BE2C (cell line): ENCODE measurements at regions not wholly inside any gene's neighbourhood (a gene's known extent, or its start where the extent isn't known, plus 50 kb on each side); places are given as distances from the start of the nearest gene placed in this dataset.
"Not testable (repeated sequence)": the region's sequence is repeated elsewhere in the genome, so short reads cannot be mapped to it uniquely, and the experiment has no call there.

Experiments used
- DNase-seq: peaks from one replicate; pipeline ENCODE4 v3.0.0-alpha.2; 2020
- H3K27me3 ChIP-seq: fragments of 250-450 bp; sonication (Bioruptor Pico); 2 replicates; pipeline ENCODE4 v1.5.1; 2020; ENCODE audit warnings: mild to moderate bottlenecking
- H3K36me3 ChIP-seq: fragments of 250-450 bp; sonication (Bioruptor Pico); 2 replicates; pipeline ENCODE4 v1.5.1; 2020; ENCODE audit warnings: mild to moderate bottlenecking
- H3K4me1 ChIP-seq: fragments of 250-450 bp; sonication (Bioruptor Pico); 2 replicates; pipeline ENCODE4 v1.5.1; 2020
- H3K4me3 ChIP-seq: 2 replicates; pipeline ENCODE4 v1.5.1; 2011; ENCODE audit warnings: low read depth, low read length
- H3K9me3 ChIP-seq: fragments of 250-450 bp; sonication (Bioruptor Pico); 2 replicates; pipeline ENCODE4 v1.5.1; 2020
- TF ChIP-seq, protein P1 (sequence below): IDR thresholded peaks from 2 replicates; pipeline ENCODE4 v1.5.1; 2012; ENCODE audit warnings: mild to moderate bottlenecking, low read depth, low read length

- no peak for DNase-seq
- no peak overlapping the region for H3K4me3 ChIP-seq
- H3K36me3 ChIP-seq = no peaks in the 10 kb centered on the region
- no peaks in the 10 kb centered on the region for H3K4me1 ChIP-seq
- TF ChIP-seq, protein P1, sequence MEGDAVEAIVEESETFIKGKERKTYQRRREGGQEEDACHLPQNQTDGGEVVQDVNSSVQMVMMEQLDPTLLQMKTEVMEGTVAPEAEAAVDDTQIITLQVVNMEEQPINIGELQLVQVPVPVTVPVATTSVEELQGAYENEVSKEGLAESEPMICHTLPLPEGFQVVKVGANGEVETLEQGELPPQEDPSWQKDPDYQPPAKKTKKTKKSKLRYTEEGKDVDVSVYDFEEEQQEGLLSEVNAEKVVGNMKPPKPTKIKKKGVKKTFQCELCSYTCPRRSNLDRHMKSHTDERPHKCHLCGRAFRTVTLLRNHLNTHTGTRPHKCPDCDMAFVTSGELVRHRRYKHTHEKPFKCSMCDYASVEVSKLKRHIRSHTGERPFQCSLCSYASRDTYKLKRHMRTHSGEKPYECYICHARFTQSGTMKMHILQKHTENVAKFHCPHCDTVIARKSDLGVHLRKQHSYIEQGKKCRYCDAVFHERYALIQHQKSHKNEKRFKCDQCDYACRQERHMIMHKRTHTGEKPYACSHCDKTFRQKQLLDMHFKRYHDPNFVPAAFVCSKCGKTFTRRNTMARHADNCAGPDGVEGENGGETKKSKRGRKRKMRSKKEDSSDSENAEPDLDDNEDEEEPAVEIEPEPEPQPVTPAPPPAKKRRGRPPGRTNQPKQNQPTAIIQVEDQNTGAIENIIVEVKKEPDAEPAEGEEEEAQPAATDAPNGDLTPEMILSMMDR = no peak
- no peaks in the 10 kb centered on the region for H3K27me3 ChIP-seq
- H3K9me3 ChIP-seq = no peaks in the 10 kb centered on the region
These were observed 509.1 kb downstream of the DTWD2 start for GRCh38 chr5:118479285-118479684.

GRCh38 chr5:118478852-118479251 is 509.5 kb downstream of the DTWD2 start:
- TF ChIP-seq, protein P1 = no peak
- Histone ChIP-seq H3K27me3 (no peaks in the 10 kb centered on the region), H3K36me3 (no peaks in the 10 kb centered on the region), H3K9me3 (no peaks in the 10 kb centered on the region), H3K4me3 (no peak overlapping the region), H3K4me1 (no peaks in the 10 kb centered on the region)
- no peak for DNase-seq

GRCh38 chr5:118468085-118468484 is 520.3 kb downstream of the DTWD2 start:
- Histone ChIP-seq H3K4me1 (no peaks in the 10 kb centered on the region), H3K9me3 (no peaks in the 10 kb centered on the region), H3K36me3 (no peaks in the 10 kb centered on the region), H3K4me3 (no peak overlapping the region), H3K27me3 (no peaks in the 10 kb centered on the region)
- TF ChIP-seq, protein P1 = no peak
- no peak for DNase-seq

GRCh38 chr5:118467103-118467502 is 521.2 kb downstream of the DTWD2 start:
- no peak for DNase-seq
- TF ChIP-seq, protein P1 = no peak
- H3K4me1 ChIP-seq = no peaks in the 10 kb centered on the region
- H3K4me3 ChIP-seq = no peak overlapping the region
- no peaks in the 10 kb centered on the region for H3K27me3 ChIP-seq
- no peaks in the 10 kb centered on the region for H3K9me3 ChIP-seq
- no peaks in the 10 kb centered on the region for H3K36me3 ChIP-seq

DNA sequence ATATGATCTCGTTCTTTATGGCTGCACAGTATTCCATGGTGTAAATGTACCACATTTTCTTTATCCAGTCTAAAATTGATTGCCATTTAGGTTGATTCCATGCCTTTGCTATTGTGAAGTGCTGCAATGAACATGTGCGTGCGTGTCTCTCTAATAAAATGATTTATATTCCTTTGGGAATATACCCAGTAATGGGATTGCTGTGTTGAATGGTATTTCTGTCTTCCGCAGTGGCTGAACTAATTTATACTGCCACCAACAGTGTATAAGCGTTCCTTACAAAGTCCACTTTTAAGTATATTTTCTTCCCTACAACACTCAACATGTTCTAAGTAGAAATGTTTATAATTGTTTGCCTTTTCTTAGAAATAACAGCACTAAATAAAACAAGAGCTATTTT is 521.9 kb downstream of the DTWD2 start:
- Histone ChIP-seq H3K4me1 (no peaks in the 10 kb centered on the region), H3K36me3 (no peaks in the 10 kb centered on the region), H3K9me3 (no peaks in the 10 kb centered on the region), H3K27me3 (no peaks in the 10 kb centered on the region), H3K4me3 (no peak overlapping the region)
- TF ChIP-seq, protein P1 = no peak
- no peak for DNase-seq

- not testable (repeated sequence) for DNase-seq, H3K4me1 ChIP-seq, H3K4me3 ChIP-seq, H3K27me3 ChIP-seq, H3K9me3 ChIP-seq, H3K36me3 ChIP-seq
These were observed 526.1 kb downstream of the DTWD2 start for GRCh38 chr5:118462276-118462675.

DNA sequence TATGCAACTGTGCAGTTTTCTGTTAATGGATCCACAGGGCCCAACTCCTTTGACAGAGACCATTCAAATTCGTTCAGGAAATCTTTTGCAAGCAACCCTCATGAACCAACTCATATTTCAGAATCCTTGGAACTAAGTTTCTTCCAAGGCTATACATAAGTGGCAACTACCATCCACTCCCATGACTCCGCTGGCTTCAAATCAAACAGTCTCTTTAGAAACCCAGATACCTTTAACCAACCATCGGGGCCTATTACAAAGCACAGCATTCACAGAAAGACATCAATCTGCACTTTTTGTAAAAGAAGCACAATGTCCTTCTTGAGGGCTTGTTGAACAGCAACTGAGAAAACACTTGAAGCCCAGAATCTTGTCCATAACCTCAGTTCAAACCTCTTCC is 526.9 kb downstream of the DTWD2 start:
- Histone ChIP-seq H3K27me3 (no peaks in the 10 kb centered on the region), H3K4me3 (no peak overlapping the region), H3K4me1 (no peaks in the 10 kb centered on the region), H3K36me3 (no peaks in the 10 kb centered on the region), H3K9me3 (no peaks in the 10 kb centered on the region)
- no peak for DNase-seq
- TF ChIP-seq, protein P1 = no peak
